ENCODE measurements at regions not wholly inside any gene's neighbourhood (a gene's known extent, or its start where the extent isn't known, plus 50 kb on each side); places are given as distances from the start of the nearest gene placed in this dataset.
"Not testable (repeated sequence)": the region's sequence is repeated elsewhere in the genome, so short reads cannot be mapped to it uniquely, and the experiment has no call there.

- not testable (repeated sequence) for DNase-seq
Observed at GRCh38 chr11:87531835-87532234, 494.1 kb downstream of the TMEM135 start.

GRCh38 chr11:87529486-87529885 is 491.8 kb downstream of the TMEM135 start:
- no peak for DNase-seq

GRCh38 chr11:87528752-87529151 is 491.0 kb downstream of the TMEM135 start:
- no peak for DNase-seq

- no peak for DNase-seq
Observed at GRCh38 chr11:87523276-87523675, 485.5 kb downstream of the TMEM135 start.

- DNase-seq: no peak
Observed at GRCh38 chr11:87518266-87518665, 480.5 kb downstream of the TMEM135 start.

GRCh38 chr11:87517351-87517750 is 479.6 kb downstream of the TMEM135 start:
- DNase-seq: no peak

GRCh38 chr11:87507722-87508121 is 470.0 kb downstream of the TMEM135 start:
- not testable (repeated sequence) for DNase-seq

GRCh38 chr11:87506946-87507345 is 469.2 kb downstream of the TMEM135 start:
- not testable (repeated sequence) for DNase-seq

GRCh38 chr11:87501388-87501787 is 463.7 kb downstream of the TMEM135 start:
- DNase-seq: no peak

- DNase-seq: not testable (repeated sequence)
Observed at GRCh38 chr11:87494936-87495335, 457.2 kb downstream of the TMEM135 start.

- DNase-seq: not testable (repeated sequence)
Observed at GRCh38 chr11:87494026-87494425, 456.3 kb downstream of the TMEM135 start.

- peak; percentile 48 for DNase-seq
Observed at GRCh38 chr11:87493516-87493915, 455.8 kb downstream of the TMEM135 start.

GRCh38 chr11:87491381-87491780 is 453.6 kb downstream of the TMEM135 start:
- no peak for DNase-seq

- no peak for DNase-seq
Observed at GRCh38 chr11:87490671-87491070, 452.9 kb downstream of the TMEM135 start.

GRCh38 chr11:87484566-87484965 is 446.8 kb downstream of the TMEM135 start:
- no peak for DNase-seq

- DNase-seq: no peak
Observed at GRCh38 chr11:87477321-87477720, 439.6 kb downstream of the TMEM135 start.

- peak; percentile 98 for DNase-seq
Observed at GRCh38 chr11:87473174-87473573, 435.4 kb downstream of the TMEM135 start.

- DNase-seq: no peak
Observed at GRCh38 chr11:87466223-87466622, 428.5 kb downstream of the TMEM135 start.

- no peak for DNase-seq
Observed at GRCh38 chr11:87465716-87466115, 428.0 kb downstream of the TMEM135 start.

- peak; percentile 52 for DNase-seq
Observed at GRCh38 chr11:87463486-87464102, 425.9 kb downstream of the TMEM135 start.

GRCh38 chr11:87462171-87462570 is 424.4 kb downstream of the TMEM135 start:
- no peak for DNase-seq

- no peak for DNase-seq
Observed at GRCh38 chr11:87460842-87461637, 423.3 kb downstream of the TMEM135 start.

- DNase-seq: no peak
Observed at GRCh38 chr11:87460279-87460678, 422.5 kb downstream of the TMEM135 start.

- DNase-seq: no peak
Observed at GRCh38 chr11:87459351-87459750, 421.6 kb downstream of the TMEM135 start.
